NT2/D1 (cell line): ENCODE measurements at regions not wholly inside any gene's neighbourhood (a gene's known extent, or its start where the extent isn't known, plus 50 kb on each side); places are given as distances from the start of the nearest gene placed in this dataset.

ENCODE experiments used
- SUZ12 ChIP-seq: IDR thresholded peaks from 2 replicates; pipeline ENCODE4 v1.6.1; 2011; ENCODE audit not compliant: insufficient read length, insufficient read depth; ENCODE audit errors: extremely low read depth
- YY1 ChIP-seq: IDR thresholded peaks from 2 replicates; pipeline ENCODE4 v1.6.1; 2011; ENCODE audit not compliant: insufficient read length, insufficient read depth

DNA sequence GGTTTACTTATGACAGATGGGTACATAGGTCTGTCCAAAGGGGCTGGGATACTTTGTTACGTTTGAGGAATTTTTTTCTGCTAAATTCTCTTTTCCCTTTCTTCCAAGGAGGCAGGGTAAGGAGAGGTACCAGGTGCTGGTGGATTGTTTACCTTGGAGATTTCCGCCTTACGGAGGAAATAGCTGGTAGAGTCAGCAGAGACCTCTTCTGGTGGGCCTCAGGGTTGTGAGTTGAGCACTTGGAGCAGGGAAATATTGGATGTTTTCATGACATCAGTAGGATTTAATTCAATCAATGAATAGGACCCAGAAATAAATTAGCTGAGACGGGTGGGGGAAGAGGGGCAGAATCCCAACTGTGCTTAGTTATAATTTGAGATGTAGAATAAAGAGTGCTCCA, 60.0 kb upstream of the TAF11L2 start:
- no peak for TF ChIP-seq YY1
- no peak for TF ChIP-seq SUZ12
